Progenitor cell of endocrine pancreas (in vitro differentiated cells): ENCODE measurements at regions not wholly inside any gene's neighbourhood (a gene's known extent, or its start where the extent isn't known, plus 50 kb on each side); places are given as distances from the start of the nearest gene placed in this dataset.

Experiments
- DNase-seq: peaks from one replicate; pipeline ENCODE4 v3.0.0; 2021; ENCODE audit warnings: low spot score; ENCODE audit not compliant: unreplicated experiment
- H3K27ac Mint-ChIP-seq: 2 replicates; pipeline ENCODE4 v1.8.0; 2021; ENCODE audit warnings: mild to moderate bottlenecking, moderate library complexity, mixed read lengths
- H3K27me3 Mint-ChIP-seq: 2 replicates; pipeline ENCODE4 v1.8.0; 2021; ENCODE audit warnings: mixed read lengths
- H3K36me3 Mint-ChIP-seq: 2 replicates; pipeline ENCODE4 v1.8.0; 2022; ENCODE audit warnings: mixed read lengths; ENCODE audit not compliant: insufficient read depth
- H3K4me1 Mint-ChIP-seq: 2 replicates; pipeline ENCODE4 v1.8.0; 2021; ENCODE audit warnings: low read depth, mixed read lengths
- H3K4me3 Mint-ChIP-seq: 2 replicates; pipeline ENCODE4 v1.8.0; 2021; ENCODE audit warnings: low read depth, mild to moderate bottlenecking, moderate library complexity, mixed read lengths
- H3K9me3 Mint-ChIP-seq: 2 replicates; pipeline ENCODE4 v1.8.0; 2021; ENCODE audit warnings: low read depth, mixed read lengths
- CTCF ChIP-seq: fragments of 200-600 bp; sonication (generic); IDR thresholded peaks from one replicate; pipeline ENCODE4 v1.5.0; 2021; ENCODE audit warnings: antibody characterized with exemption, mild to moderate bottlenecking; ENCODE audit not compliant: unreplicated experiment

GRCh38 chr13:34414616-34415015, 527.5 kb upstream of the NBEA start:
- no peaks in the 10 kb centered on the region for H3K27me3 Mint-ChIP-seq
- no peak overlapping the region for H3K27ac Mint-ChIP-seq
- no peaks in the 10 kb centered on the region for H3K36me3 Mint-ChIP-seq
- no peak for TF ChIP-seq CTCF
- no peaks in the 10 kb centered on the region for H3K9me3 Mint-ChIP-seq
- H3K4me3 Mint-ChIP-seq = no peak overlapping the region
- no peak for DNase-seq
- H3K4me1 Mint-ChIP-seq = peaks cover 1% of the 10 kb centered on the region

- Mint-ChIP-seq H3K36me3 (no peaks in the 10 kb centered on the region), H3K9me3 (no peaks in the 10 kb centered on the region), H3K27ac (no peak overlapping the region), H3K4me3 (no peak overlapping the region), H3K4me1 (no peaks in the 10 kb centered on the region), H3K27me3 (no peaks in the 10 kb centered on the region)
- DNase-seq = no peak
- TF ChIP-seq CTCF = no peak
Measured at GRCh38 chr13:34416971-34417380, 525.1 kb upstream of the NBEA start.

GRCh38 chr13:34417896-34418295, 524.2 kb upstream of the NBEA start:
- no peak overlapping the region for H3K4me3 Mint-ChIP-seq
- DNase-seq = no peak
- no peaks in the 10 kb centered on the region for H3K27me3 Mint-ChIP-seq
- H3K36me3 Mint-ChIP-seq = no peaks in the 10 kb centered on the region
- no peaks in the 10 kb centered on the region for H3K9me3 Mint-ChIP-seq
- no peak overlapping the region for H3K27ac Mint-ChIP-seq
- no peaks in the 10 kb centered on the region for H3K4me1 Mint-ChIP-seq
- no peak for TF ChIP-seq CTCF

- Mint-ChIP-seq H3K27ac (no peak overlapping the region), H3K9me3 (no peaks in the 10 kb centered on the region), H3K27me3 (no peaks in the 10 kb centered on the region), H3K4me1 (no peaks in the 10 kb centered on the region), H3K4me3 (no peak overlapping the region), H3K36me3 (no peaks in the 10 kb centered on the region)
- TF ChIP-seq CTCF = no peak
- DNase-seq = no peak
Measured at GRCh38 chr13:34419025-34419424, 523.0 kb upstream of the NBEA start.

- no peak overlapping the region for H3K4me3 Mint-ChIP-seq
- no peak for TF ChIP-seq CTCF
- H3K36me3 Mint-ChIP-seq = no peaks in the 10 kb centered on the region
- H3K27ac Mint-ChIP-seq = no peak overlapping the region
- no peaks in the 10 kb centered on the region for H3K9me3 Mint-ChIP-seq
- DNase-seq = no peak
- H3K4me1 Mint-ChIP-seq = no peaks in the 10 kb centered on the region
- no peaks in the 10 kb centered on the region for H3K27me3 Mint-ChIP-seq
Measured at GRCh38 chr13:34419755-34420154, 522.3 kb upstream of the NBEA start.
